ENCODE measurements at regions not wholly inside any gene's neighbourhood (a gene's known extent, or its start where the extent isn't known, plus 50 kb on each side); places are given as distances from the start of the nearest gene placed in this dataset.

- no peak for TF ChIP-seq MXI1 (IDR thresholded peaks at IDR 0.05; ENCODE audit: borderline replicate concordance, low read depth, low read length)
- no peak for TF ChIP-seq CTCF (conservative IDR thresholded peaks at IDR 0.05; ENCODE audit: low read depth, low read length)
- no peak for TF ChIP-seq SMC3 (IDR thresholded peaks at IDR 0.05; ENCODE audit: low read depth, low read length)
- no peak for TF ChIP-seq POLR2A (IDR thresholded peaks at IDR 0.05; ENCODE audit: low read depth, low read length)
- no peak for TF ChIP-seq CEBPB (IDR thresholded peaks at IDR 0.05; ENCODE audit: low read depth, low read length)
- no peak for TF ChIP-seq FOS (IDR thresholded peaks at IDR 0.05; ENCODE audit: low read depth, low read length)
- TF ChIP-seq RAD21 (IDR thresholded peaks at IDR 0.05; ENCODE audit: low read length): no peak
- no peak for TF ChIP-seq BHLHE40 (IDR thresholded peaks at IDR 0.05; ENCODE audit: low read depth, low read length)
- TF ChIP-seq USF2 (IDR thresholded peaks at IDR 0.05; ENCODE audit: low read depth, low read length): no peak
Measured at GRCh38 chr4:124918559-124919122, 206.1 kb upstream of the ANKRD50 start.

Measured in IMR-90 (cell line).